HG03060 (cell line): ENCODE measurements at regions not wholly inside any gene's neighbourhood (a gene's known extent, or its start where the extent isn't known, plus 50 kb on each side); places are given as distances from the start of the nearest gene placed in this dataset.
"Not testable (repeated sequence)": the region's sequence is repeated elsewhere in the genome, so short reads cannot be mapped to it uniquely, and the experiment has no call there.

Experiments
- ATAC-seq: cut with Tn5 transposase; IDR thresholded peaks from one replicate; pipeline ENCODE4 v1.9.1; 2021; ENCODE audit warnings: low read depth, moderate number of reproducible peaks; ENCODE audit not compliant: unreplicated experiment

GRCh38 chr6:84304881-84305280 is 77.4 kb upstream of the CEP162 start:
- no peak for ATAC-seq

GRCh38 chr6:84291033-84291432 is 63.6 kb upstream of the CEP162 start:
- not testable (repeated sequence) for ATAC-seq

GRCh38 chr6:84284428-84285049 is 57.1 kb upstream of the CEP162 start:
- no peak for ATAC-seq

- no peak for ATAC-seq
These were observed 55.1 kb upstream of the CEP162 start for GRCh38 chr6:84282550-84282949.

- ATAC-seq = no peak
These were observed 53.2 kb upstream of the CEP162 start for GRCh38 chr6:84280639-84281038.

GRCh38 chr6:84280030-84280429 is 52.6 kb upstream of the CEP162 start:
- ATAC-seq = no peak

GRCh38 chr6:84278321-84278998 is 51.0 kb upstream of the CEP162 start:
- no peak for ATAC-seq
